GM12873 (cell line): ENCODE measurements at regions not wholly inside any gene's neighbourhood (a gene's known extent, or its start where the extent isn't known, plus 50 kb on each side); places are given as distances from the start of the nearest gene placed in this dataset.

ENCODE experiments used
- CTCF ChIP-seq: IDR thresholded peaks from 2 replicates; pipeline ENCODE4 v1.5.1; 2012; ENCODE audit warnings: low read depth, mild to moderate bottlenecking, moderate library complexity, low read length, control low read depth; ENCODE audit not compliant: insufficient read depth; ENCODE audit errors: missing control alignments

DNA sequence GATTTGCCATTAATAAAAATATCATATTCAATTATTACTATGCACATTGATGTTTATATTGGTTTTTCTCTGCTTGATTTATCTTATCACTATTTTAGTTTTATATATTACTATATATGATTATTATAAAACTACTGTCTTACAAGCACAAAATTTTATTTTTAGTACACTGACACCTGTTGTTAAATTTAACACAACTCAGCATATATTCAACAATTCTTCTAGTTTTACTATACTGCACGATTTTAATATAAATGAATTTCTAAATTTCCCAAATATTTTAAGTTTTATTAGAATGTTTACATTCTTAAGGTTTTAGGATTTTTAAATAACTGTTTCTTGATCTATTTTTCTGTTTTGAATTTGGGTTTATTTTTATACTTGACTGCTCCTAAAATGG, 889.8 kb upstream of the GJE1 start:
- no peak for TF ChIP-seq CTCF

- no peak for TF ChIP-seq CTCF
These were observed 903.4 kb upstream of the GJE1 start for GRCh38 chr6:141229296-141229695.

DNA sequence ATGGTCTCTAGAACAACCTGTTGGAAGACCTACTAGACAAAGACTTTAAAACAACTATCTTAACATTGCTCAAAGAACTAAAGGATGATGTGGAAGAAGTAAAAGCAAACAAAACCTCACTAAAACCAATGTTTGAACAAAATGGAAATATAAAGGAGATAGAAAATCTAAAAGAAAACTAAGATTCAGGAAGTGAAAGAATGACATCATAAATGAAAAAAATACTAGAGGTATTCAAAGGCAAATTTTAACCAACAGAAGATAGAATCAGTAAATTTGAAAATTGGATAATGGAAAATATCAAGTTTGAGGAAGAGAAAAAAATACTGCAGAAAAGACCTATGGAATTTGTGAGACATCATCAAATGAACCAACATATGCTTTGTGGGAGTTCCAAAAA, 914.1 kb upstream of the GJE1 start:
- TF ChIP-seq CTCF = no peak

GRCh38 chr6:141216726-141217125, 916.0 kb upstream of the GJE1 start:
- TF ChIP-seq CTCF = no peak

- no peak for TF ChIP-seq CTCF
These were observed 920.4 kb upstream of the GJE1 start for GRCh38 chr6:141212296-141212695.

DNA sequence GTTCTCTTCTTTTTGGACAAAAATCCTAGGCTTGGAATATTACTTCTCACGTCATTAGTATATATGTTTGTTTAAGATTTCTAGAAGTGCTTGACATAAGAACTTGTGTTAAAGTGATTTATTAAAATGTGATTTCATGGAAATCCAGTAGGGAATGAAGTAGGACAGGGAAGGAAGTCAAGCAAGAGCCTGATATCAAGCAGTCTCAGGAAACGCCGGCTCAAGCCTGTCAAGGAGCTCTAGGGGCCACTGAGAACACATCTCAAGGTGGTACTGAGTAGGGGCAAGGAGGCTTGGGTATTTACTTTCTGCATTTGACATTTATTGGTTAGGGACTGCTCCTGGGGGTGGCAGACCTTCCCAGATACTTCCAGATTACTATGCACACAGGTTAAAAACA, 920.9 kb upstream of the GJE1 start:
- no peak for TF ChIP-seq CTCF

GRCh38 chr6:141210901-141211300, 921.8 kb upstream of the GJE1 start:
- no peak for TF ChIP-seq CTCF

DNA sequence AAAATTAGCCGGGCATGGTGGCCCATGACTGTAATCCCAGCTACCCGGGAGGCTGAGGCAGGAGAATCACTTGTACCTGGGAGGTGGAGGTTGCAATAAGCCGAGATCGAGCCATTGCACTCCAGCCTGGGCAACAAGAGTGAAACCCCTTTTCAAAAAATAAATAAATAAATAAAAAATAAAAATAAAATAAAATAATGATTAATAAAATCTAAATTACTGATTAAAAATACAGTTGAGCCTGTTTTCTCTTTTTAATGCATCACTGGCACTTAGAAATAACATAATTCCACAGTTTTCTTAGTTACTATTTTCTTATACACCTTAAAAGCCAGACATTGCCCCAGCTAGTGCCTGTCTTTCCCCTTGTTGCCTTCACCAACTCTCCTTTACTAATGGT, 922.8 kb upstream of the GJE1 start:
- TF ChIP-seq CTCF = no peak
